Left cardiac atrium (tissue), 4 donors: ENCODE measurements at regions not wholly inside any gene's neighbourhood (a gene's known extent, or its start where the extent isn't known, plus 50 kb on each side); places are given as distances from the start of the nearest gene placed in this dataset.

Source experiments
- ATAC-seq, 2 donors: fragments of 200-7000 bp; cut with Tn5 transposase; one replicate each; pipeline ENCODE4 v1.9.1; 2020; ENCODE audit warnings: mild to moderate bottlenecking in 2 of 2, moderate library complexity in 2 of 2
- DNase-seq: peaks from one replicate; pipeline ENCODE4 v3.0.0-alpha.2; 2020
- intact Hi-C, 2 donors: fragments of 100-400 bp; cut with DNase I; formaldehyde crosslinking; loops; one replicate each; pipeline versions ENCODE4 v1.14.1 to v1.15.1; 2022 to 2023
- donor health status: DM: no; HTN: yes; CAD: no.
- donor health status: DM: no; HTN: yes; CAD: no; lungs with severe emphysema.
- donor health status: DM: yes; HTN: yes; CAD: no.
- donor health status: Dilated cardiomyopathy.

GRCh38 chr2:104344306-104344705 is 509.6 kb upstream of the POU3F3 start:
- ATAC-seq = no peak
- no peak for DNase-seq
- intact Hi-C loops = no loop called here

DNA sequence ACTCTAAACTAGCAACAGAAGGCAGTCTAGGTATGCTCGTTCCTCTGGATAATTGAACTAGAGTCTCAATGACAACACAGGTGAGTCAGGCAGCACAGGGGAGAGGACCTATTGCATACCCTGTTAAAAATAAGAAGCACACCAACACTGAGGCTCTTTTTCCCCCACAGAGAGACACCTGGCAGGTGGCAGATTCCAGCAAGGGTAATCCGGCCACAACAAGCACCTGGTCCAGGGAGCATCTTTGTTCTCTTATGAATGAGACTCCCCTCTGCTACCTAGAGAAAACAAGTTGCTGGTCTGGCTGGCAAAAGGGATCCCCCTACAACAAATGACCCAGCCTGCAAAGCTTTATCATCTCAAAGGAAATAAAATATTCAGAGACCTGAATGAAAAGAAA is 508.9 kb upstream of the POU3F3 start:
- DNase-seq (no peak), ATAC-seq (no peak)
- intact Hi-C loops = no loop called here

GRCh38 chr2:104358122-104358521 is 495.8 kb upstream of the POU3F3 start:
- intact Hi-C loops = no loop called here
- DNase-seq (no peak), ATAC-seq (no peak)

- DNase-seq (no peak), ATAC-seq (no peak)
- intact Hi-C loops = no loop called here
These were observed 492.5 kb upstream of the POU3F3 start for GRCh38 chr2:104361414-104361813.

DNA sequence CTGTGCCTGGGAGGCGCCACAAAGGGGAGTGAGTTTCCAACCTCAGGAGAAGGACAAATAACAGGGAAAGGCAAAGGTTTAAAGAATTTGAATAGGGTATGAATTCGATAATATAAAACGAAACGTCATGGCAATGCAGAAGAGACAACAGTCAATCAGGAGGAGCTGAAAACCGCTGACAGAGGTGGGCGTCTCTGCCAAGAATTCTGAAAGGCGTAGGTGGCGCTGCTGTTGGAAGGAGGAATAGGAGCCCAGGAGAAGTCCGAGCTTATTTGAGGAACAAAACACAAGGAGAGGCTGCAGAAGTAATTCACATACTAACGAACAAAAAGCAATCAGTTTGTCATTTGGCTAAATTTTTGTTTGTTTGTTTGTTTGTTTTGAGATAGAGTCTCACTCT is 485.8 kb upstream of the POU3F3 start:
- no peak for DNase-seq
- intact Hi-C loops = no loop called here
- no peak for ATAC-seq

DNA sequence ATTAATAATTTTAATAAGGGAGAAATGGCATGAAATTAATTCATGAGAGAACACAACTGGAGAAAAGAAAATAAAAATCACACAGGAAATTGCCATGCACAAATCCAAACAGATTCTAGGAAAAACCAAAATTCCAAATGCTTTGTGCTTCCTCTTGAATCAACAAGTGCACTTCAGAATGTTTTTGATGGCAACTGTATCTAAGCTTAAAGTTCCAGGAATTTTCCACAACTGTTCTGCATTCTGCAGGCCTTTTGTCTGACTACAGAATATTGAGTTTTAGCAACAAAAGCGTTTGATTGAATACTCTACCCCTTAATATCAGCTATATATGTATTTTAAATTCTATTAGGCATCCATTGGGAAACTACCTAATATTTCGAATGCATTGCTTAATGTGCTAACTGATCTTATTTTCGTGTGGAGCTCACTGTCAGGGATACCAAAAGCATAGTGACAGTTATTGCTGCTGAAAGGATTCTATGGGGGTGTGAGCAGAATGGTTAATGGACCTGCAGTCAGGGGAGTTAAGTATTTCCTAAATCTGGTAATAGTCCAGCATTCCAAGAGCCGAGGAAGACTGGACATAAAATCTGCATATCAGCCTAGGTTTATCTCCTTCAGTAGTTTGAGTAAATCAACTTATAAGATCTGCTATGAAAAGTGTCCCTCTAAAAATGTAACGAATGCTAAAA is 482.7 kb upstream of the POU3F3 start:
- no peak for ATAC-seq
- intact Hi-C loops = no loop called here
- DNase-seq = no peak

DNA sequence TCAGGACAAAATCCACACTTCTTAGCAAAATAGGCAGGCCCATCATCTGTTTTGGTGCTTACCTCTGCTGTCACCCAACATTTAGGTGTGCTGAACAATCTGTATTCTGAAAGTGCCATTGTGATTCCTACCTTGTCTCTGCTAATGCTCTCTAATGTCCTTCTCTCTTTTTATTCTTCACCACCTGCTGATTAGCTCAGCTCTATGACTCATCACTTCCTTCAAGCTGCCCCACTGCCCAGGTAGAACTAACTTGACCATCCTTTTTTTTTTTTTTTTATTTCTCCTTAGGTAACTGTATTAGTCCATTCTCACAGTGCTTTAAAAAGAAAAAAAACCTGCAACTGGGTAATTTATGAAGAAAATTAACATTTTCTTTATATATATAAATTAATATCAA is 478.7 kb upstream of the POU3F3 start:
- ATAC-seq (no peak), DNase-seq (no peak)
- intact Hi-C loops = no loop called here

- DNase-seq (peak; percentile 27), ATAC-seq (peak; percentile 65 to 79)
- intact Hi-C loops = no loop called here
These were observed 475.0 kb upstream of the POU3F3 start for GRCh38 chr2:104378853-104379374.

DNA sequence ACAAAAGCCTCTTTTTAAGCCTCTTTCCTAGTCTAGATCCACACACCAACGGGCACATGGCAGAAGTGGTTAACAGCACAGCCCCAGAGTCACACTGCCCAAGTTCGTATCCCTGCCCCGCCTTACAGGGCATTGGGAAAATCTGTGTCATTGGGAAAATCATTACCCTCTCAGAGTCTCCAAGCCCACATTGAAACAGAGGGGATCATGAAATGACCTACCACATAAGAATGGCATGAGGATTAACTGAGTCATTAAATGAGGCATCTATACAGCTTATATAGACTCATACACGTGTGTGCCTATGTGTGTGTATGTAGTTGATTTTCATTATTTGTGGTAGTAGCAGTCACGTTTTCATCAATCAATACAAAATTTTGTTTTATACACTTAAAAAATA is 469.0 kb upstream of the POU3F3 start:
- ATAC-seq (no peak), DNase-seq (no peak)
- intact Hi-C loops = no loop called here

DNA sequence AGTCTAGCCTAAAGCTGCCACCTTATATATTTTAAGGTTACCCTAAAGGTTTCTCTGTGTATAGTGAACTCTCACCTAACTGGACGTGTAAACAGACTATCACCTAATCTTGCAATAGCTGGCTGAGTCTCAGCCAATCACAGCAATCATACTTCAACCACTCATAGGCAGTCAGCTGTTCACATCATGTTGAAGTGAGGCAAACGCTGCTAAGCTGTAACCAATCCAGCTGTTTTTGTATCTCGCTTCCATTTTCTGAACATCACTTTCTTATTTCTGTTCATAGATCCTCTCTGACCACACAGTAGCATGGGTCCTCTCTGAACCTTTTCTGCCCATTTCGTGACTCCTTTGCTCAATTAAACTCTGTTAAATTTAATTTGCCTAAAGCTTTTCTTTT is 468.2 kb upstream of the POU3F3 start:
- intact Hi-C loops = no loop called here
- DNase-seq (no peak), ATAC-seq (no peak)

DNA sequence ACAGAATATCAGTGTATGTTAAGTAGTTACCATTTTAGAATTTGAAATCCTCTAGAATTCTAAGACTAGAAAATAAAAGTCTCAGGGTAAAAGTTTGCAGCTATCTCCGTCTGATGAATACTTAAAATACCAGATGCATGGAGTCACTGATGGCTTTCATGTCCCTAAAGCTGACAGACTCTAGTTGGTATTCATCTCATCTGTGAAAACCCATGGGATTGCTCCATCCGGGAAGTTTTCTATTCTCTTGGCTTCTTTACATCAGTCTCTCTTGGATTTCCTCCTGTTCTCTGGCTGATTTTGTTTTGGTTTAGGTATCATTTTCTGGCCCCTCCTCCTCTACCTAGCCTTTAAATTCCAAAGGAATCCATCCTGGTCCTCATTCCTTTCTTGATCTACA is 465.6 kb upstream of the POU3F3 start:
- intact Hi-C loops = no loop called here
- no peak for ATAC-seq
- no peak for DNase-seq

DNA sequence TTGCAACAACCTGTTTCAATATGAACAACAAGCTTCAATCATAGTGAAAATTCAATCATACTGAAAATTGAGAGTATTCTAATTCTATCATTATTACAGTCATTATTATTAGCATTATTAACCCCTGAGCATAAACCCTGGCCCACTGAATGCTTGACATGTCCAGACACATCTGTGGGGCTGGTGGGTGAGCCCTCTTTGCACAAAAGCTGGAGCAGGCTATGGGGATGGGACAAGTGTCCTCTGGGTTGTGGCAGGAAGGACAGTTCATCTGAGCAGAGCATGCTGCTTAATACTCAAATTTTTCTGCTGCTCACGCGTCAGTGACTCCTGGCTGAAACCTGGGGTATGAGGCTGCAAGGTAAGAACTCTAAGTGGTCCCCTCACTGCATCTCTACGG is 451.1 kb upstream of the POU3F3 start:
- DNase-seq (no peak), ATAC-seq (no peak)
- intact Hi-C loops = no loop called here

DNA sequence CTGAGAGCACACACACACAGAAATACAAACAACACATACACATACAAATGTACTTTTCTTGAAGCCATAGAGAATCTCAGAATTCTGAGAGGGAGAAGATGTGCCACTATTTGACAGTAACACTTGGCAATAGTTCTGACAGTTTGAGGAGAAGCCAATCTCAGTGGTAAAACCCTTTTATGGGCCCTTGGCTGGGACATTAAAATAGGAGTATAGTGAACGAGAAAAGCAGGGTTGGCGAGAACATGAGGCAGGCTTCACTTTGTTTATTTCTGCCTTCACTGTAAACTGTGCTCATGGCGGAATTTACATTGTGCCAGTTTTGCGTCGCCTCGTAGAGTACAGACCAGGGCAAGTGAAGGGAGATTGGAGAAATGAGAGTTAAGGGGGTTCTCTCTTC is 449.4 kb upstream of the POU3F3 start:
- intact Hi-C loops = no loop called here
- ATAC-seq (no peak), DNase-seq (no peak)

- intact Hi-C loops = no loop called here
- DNase-seq = no peak
- no peak for ATAC-seq
These were observed 448.3 kb upstream of the POU3F3 start for GRCh38 chr2:104405623-104406022.

DNA sequence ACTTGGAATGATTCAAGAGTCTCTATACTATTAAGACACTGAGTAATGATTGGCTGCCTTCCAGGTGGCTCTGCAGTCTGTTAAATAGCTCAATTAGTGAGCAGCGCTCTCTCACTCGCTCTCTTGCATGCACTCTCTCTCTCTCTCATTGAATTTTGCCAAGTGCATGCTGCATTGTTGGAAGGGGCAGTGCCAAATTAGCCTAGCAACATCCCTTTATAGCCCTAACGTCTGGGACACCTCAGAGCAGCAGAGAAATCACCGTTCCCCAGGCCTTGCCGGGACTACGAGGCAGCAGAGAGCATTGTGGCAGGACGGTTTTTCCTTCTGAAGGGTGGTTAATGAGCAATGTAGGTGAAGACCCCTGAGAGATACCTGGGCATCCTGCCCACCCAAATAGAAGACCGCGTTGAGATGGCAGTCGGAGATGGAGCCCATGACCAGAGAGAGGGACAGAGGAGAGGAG is 447.6 kb upstream of the POU3F3 start:
- ATAC-seq = no peak
- DNase-seq = no peak
- intact Hi-C loops = no loop called here

DNA sequence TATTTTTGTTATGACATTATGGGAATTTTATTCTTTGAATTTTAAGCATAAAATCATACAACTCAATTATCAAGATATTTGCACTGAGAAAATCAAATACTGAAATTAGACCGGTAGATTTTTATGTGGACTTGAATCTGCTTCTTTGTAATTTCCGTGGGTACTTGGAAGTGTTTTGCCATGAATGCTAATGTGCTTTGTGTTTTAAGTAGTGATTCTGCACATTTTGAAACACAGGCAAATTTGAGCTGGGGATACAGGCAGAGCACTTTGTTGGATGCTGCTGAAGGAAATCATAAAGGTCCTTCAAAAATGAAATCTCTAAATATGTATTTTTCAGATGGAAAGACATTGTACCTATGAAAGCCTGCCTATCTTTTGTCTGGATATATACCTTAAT is 446.3 kb upstream of the POU3F3 start:
- intact Hi-C loops = no loop called here
- ATAC-seq = no peak
- DNase-seq = no peak

GRCh38 chr2:104408266-104408665 is 445.6 kb upstream of the POU3F3 start:
- no peak for DNase-seq
- intact Hi-C loops = no loop called here
- ATAC-seq = no peak

GRCh38 chr2:104410136-104410535 is 443.8 kb upstream of the POU3F3 start:
- ATAC-seq (no peak), DNase-seq (no peak)
- intact Hi-C loops = no loop called here

- DNase-seq (no peak), ATAC-seq (no peak)
These were observed 441.5 kb upstream of the POU3F3 start for GRCh38 chr2:104412384-104412783.

GRCh38 chr2:104413890-104414289 is 440.0 kb upstream of the POU3F3 start:
- DNase-seq (no peak), ATAC-seq (no peak)
- intact Hi-C loops = no loop called here

More at GRCh38 chr2:104412384-104412783, 441.5 kb upstream of the POU3F3 start:
- intact Hi-C loops = no loop called here

DNA sequence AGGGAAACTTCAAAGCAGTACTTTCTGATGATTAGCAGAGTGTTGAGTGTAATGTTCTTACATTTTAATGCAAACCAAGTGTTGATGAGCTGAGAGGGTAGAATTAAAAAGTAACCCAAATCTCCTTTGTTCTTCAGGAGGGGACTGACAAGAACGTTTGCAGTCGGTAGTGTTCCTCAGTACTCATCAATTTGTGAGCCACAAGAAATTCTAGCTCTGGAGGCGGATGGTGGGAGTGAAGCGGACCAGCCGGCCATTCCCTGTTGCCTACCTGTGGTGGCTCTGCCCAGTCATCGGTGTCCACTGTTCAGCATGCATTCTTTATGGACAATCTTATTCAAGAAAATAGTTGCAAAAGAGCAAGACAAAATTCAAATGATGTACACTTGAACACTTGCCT is 438.6 kb upstream of the POU3F3 start:
- ATAC-seq = no peak
- DNase-seq = no peak
- intact Hi-C loops = no loop called here
